Dermis microvascular lymphatic vessel endothelial cell (primary cell): ENCODE measurements at regions not wholly inside any gene's neighbourhood (a gene's known extent, or its start where the extent isn't known, plus 50 kb on each side); places are given as distances from the start of the nearest gene placed in this dataset.

Experiments
- DNase-seq, 2 donors: peaks; one replicate each; pipeline versions ENCODE4 v3.0.0 to v3.0.0-alpha.2; 2010; ENCODE audit warnings: low read depth in 2 of 2

GRCh38 chr10:131667561-131667960, 233.2 kb upstream of the PPP2R2D start:
- DNase-seq, result no peak

GRCh38 chr10:131668903-131669302, 231.9 kb upstream of the PPP2R2D start:
- no peak for DNase-seq

GRCh38 chr10:131669838-131670237, 231.0 kb upstream of the PPP2R2D start:
- DNase-seq, result no peak

GRCh38 chr10:131670341-131670740, 230.5 kb upstream of the PPP2R2D start:
- DNase-seq, result no peak

- DNase-seq, result no peak
Observed at GRCh38 chr10:131673396-131673795, 227.4 kb upstream of the PPP2R2D start.

- no peak for DNase-seq
Observed at GRCh38 chr10:131674130-131674529, 226.7 kb upstream of the PPP2R2D start.

GRCh38 chr10:131675104-131675503, 225.7 kb upstream of the PPP2R2D start:
- DNase-seq, result no peak

GRCh38 chr10:131676046-131676799, 224.6 kb upstream of the PPP2R2D start:
- DNase-seq, result no peak

GRCh38 chr10:131676800-131677421, 223.9 kb upstream of the PPP2R2D start:
- no peak for DNase-seq

- no peak for DNase-seq
Observed at GRCh38 chr10:131677671-131678070, 223.1 kb upstream of the PPP2R2D start.

GRCh38 chr10:131678171-131678570, 222.6 kb upstream of the PPP2R2D start:
- no peak for DNase-seq

- no peak for DNase-seq
Observed at GRCh38 chr10:131678613-131679012, 222.2 kb upstream of the PPP2R2D start.

GRCh38 chr10:131679926-131680325, 220.9 kb upstream of the PPP2R2D start:
- DNase-seq, result no peak

- no peak for DNase-seq
Observed at GRCh38 chr10:131681122-131681521, 219.7 kb upstream of the PPP2R2D start.

GRCh38 chr10:131681656-131682055, 219.2 kb upstream of the PPP2R2D start:
- DNase-seq, result no peak

GRCh38 chr10:131682271-131682962, 218.4 kb upstream of the PPP2R2D start:
- no peak for DNase-seq

- no peak for DNase-seq
Observed at GRCh38 chr10:131683281-131683861, 217.4 kb upstream of the PPP2R2D start.

GRCh38 chr10:131683941-131684340, 216.9 kb upstream of the PPP2R2D start:
- DNase-seq, result no peak

GRCh38 chr10:131685007-131685406, 215.8 kb upstream of the PPP2R2D start:
- DNase-seq, result no peak

GRCh38 chr10:131685576-131685975, 215.2 kb upstream of the PPP2R2D start:
- DNase-seq, result no peak

- no peak for DNase-seq
Observed at GRCh38 chr10:131686781-131687420, 213.9 kb upstream of the PPP2R2D start.

GRCh38 chr10:131688304-131688703, 212.5 kb upstream of the PPP2R2D start:
- DNase-seq, result no peak
